Hepatocyte (in vitro differentiated cells): ENCODE measurements at regions not wholly inside any gene's neighbourhood (a gene's known extent, or its start where the extent isn't known, plus 50 kb on each side); places are given as distances from the start of the nearest gene placed in this dataset.

Experiments
- DNase-seq: peaks from one replicate; pipeline ENCODE4 v3.0.0-alpha.2; 2016; ENCODE audit warnings: low spot score
- H2AFZ ChIP-seq: fragments of 200-600 bp; sonication (generic); 2 replicates; pipeline ENCODE4 v1.6.0; 2016; ENCODE audit warnings: antibody characterized with exemption, mild to moderate bottlenecking
- H3K27ac ChIP-seq: fragments of 200-600 bp; sonication (generic); 2 replicates; pipeline ENCODE4 v1.5.1; 2016; ENCODE audit warnings: mild to moderate bottlenecking
- H3K27me3 ChIP-seq: fragments of 200-600 bp; sonication (generic); 2 replicates; pipeline ENCODE4 v1.6.1; 2016
- H3K36me3 ChIP-seq: fragments of 200-600 bp; sonication (generic); replicated peaks from 2 replicates; pipeline ENCODE4 v1.5.1; 2016; ENCODE audit warnings: low read depth; ENCODE audit not compliant: insufficient read depth
- H3K4me1 ChIP-seq: fragments of 200-600 bp; sonication (generic); 2 replicates; pipeline ENCODE4 v1.5.1; 2016; ENCODE audit warnings: mild to moderate bottlenecking, moderate library complexity; ENCODE audit not compliant: insufficient read depth
- H3K4me2 ChIP-seq: fragments of 200-600 bp; sonication (generic); 2 replicates; pipeline ENCODE4 v1.6.0; 2016
- H3K4me3 ChIP-seq: fragments of 200-600 bp; sonication (generic); 2 replicates; pipeline ENCODE4 v1.5.1; 2016; ENCODE audit warnings: mild to moderate bottlenecking
- H3K79me2 ChIP-seq: fragments of 200-600 bp; sonication (generic); 2 replicates; pipeline ENCODE4 v1.6.0; 2017; ENCODE audit warnings: mild to moderate bottlenecking
- H3K9me2 ChIP-seq: fragments of 200-600 bp; sonication (generic); replicated peaks from 2 replicates; pipeline ENCODE4 v1.6.0; 2017; ENCODE audit warnings: mild to moderate bottlenecking; ENCODE audit not compliant: insufficient read depth
- H3K9me3 ChIP-seq: fragments of 200-600 bp; sonication (generic); 2 replicates; pipeline ENCODE4 v1.5.1; 2016; ENCODE audit warnings: low read depth, mild to moderate bottlenecking
- H4K20me1 ChIP-seq: fragments of 200-600 bp; sonication (generic); 2 replicates; pipeline ENCODE4 v1.6.0; 2016; ENCODE audit warnings: mild to moderate bottlenecking; ENCODE audit not compliant: insufficient read depth, poor library complexity, severe bottlenecking
- EZH2 ChIP-seq: fragments of 200-600 bp; sonication (generic); IDR thresholded peaks from 2 replicates; pipeline ENCODE4 v1.6.1; 2016; ENCODE audit warnings: antibody characterized with exemption, mild to moderate bottlenecking, borderline replicate concordance
- EZH2phosphoT487 ChIP-seq: fragments of 200-600 bp; sonication (generic); IDR thresholded peaks from one replicate; pipeline ENCODE4 v1.6.1; 2018; ENCODE audit warnings: antibody characterized with exemption, mild to moderate bottlenecking, low read depth, moderate library complexity; ENCODE audit not compliant: unreplicated experiment, severe bottlenecking
- WGBS: methylation state at CpG from one replicate; pipeline ENCODE4 v1.1.6; 2016; ENCODE audit warnings: low lambda C conversion rate; ENCODE audit errors: missing lambda C conversion rate; 5-methylcytosine and 5-hydroxymethylcytosine counted together
- TF ChIP-seq, protein P1 (sequence below): fragments of 200-600 bp; sonication (generic); IDR thresholded peaks from 2 replicates; pipeline ENCODE4 v1.5.1; 2016; ENCODE audit warnings: antibody characterized with exemption, mild to moderate bottlenecking; ENCODE audit not compliant: poor library complexity

DNA sequence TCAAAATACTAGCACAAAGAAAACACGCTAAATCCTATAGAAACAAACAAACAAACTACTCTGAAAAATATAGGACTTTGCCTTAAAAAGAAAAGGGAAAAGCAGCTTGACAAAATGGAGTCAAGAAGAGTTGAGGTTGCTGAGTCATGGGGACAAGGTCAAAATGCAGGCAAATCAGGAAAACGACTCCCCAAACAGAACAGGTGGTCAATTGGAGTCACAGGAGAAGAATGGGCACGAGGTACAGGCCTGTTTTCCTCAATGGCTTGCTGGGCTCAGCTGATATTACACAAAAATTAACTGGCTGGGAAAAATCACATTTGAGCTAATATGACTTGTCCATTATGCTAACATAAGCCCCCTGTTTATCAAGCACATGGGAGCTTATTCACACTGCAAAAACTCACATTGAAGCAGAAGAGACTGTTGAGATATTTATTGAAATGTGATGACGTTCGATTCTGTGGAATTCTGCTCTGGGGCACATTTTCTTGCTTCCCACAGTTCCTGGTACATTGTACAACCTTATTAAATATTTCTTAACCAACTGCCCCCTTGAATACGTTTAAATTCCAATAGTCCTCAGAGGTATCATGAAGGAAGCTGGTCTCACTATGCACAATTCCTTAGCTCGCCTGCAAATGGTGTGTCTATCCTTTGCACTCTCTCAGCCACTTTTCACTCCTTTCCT, 1622.1 kb downstream of the STIM2 start:
- Histone ChIP-seq H3K4me2 (no peak overlapping the region), H3K79me2 (no peaks in the 10 kb centered on the region), H3K4me3 (no peak overlapping the region), H3K4me1 (no peaks in the 10 kb centered on the region), H3K36me3 (no peaks in the 10 kb centered on the region), H2AFZ (no peak overlapping the region), H3K9me2 (no peaks in the 10 kb centered on the region), H4K20me1 (no peaks in the 10 kb centered on the region), H3K27me3 (no peaks in the 10 kb centered on the region), H3K9me3 (no peaks in the 10 kb centered on the region), H3K27ac (no peak overlapping the region)
- TF ChIP-seq EZH2phosphoT487 (no peak), EZH2 (no peak)
- TF ChIP-seq, protein P1, sequence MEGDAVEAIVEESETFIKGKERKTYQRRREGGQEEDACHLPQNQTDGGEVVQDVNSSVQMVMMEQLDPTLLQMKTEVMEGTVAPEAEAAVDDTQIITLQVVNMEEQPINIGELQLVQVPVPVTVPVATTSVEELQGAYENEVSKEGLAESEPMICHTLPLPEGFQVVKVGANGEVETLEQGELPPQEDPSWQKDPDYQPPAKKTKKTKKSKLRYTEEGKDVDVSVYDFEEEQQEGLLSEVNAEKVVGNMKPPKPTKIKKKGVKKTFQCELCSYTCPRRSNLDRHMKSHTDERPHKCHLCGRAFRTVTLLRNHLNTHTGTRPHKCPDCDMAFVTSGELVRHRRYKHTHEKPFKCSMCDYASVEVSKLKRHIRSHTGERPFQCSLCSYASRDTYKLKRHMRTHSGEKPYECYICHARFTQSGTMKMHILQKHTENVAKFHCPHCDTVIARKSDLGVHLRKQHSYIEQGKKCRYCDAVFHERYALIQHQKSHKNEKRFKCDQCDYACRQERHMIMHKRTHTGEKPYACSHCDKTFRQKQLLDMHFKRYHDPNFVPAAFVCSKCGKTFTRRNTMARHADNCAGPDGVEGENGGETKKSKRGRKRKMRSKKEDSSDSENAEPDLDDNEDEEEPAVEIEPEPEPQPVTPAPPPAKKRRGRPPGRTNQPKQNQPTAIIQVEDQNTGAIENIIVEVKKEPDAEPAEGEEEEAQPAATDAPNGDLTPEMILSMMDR: no peak
- 83% methylated on average over 7 of the region's 7 CpGs for WGBS
- no peak for DNase-seq

DNA sequence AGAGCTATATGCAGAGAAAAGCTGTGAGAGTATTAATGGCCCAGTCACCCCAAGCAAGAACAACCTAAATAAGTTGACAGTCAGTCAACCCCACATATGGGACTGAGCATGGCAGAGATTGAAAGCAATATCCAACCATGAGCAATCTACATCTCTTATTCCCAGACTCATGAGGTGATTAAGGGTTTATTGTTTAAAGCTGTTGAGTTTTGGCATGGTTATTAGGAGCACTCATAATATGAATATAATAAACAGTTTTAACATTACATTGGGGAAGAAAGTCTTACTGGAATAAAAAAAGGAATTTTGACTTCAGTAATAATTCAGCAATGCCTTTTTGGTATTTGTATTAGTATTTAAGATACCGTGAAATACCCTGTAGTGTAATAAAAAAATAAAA, 1627.4 kb downstream of the STIM2 start:
- no peak overlapping the region for H3K4me3 ChIP-seq
- H3K9me3 ChIP-seq: no peaks in the 10 kb centered on the region
- no peak overlapping the region for H3K27ac ChIP-seq
- no peaks in the 10 kb centered on the region for H4K20me1 ChIP-seq
- no peak overlapping the region for H2AFZ ChIP-seq
- TF ChIP-seq EZH2: no peak
- TF ChIP-seq, protein P1: no peak
- TF ChIP-seq EZH2phosphoT487: no peak
- no peaks in the 10 kb centered on the region for H3K79me2 ChIP-seq
- H3K36me3 ChIP-seq: no peaks in the 10 kb centered on the region
- H3K27me3 ChIP-seq: no peaks in the 10 kb centered on the region
- H3K9me2 ChIP-seq: no peaks in the 10 kb centered on the region
- no peaks in the 10 kb centered on the region for H3K4me1 ChIP-seq
- DNase-seq: no peak
- WGBS: 100% methylated on average over 1 of the region's 1 CpG
- H3K4me2 ChIP-seq: no peak overlapping the region

DNA sequence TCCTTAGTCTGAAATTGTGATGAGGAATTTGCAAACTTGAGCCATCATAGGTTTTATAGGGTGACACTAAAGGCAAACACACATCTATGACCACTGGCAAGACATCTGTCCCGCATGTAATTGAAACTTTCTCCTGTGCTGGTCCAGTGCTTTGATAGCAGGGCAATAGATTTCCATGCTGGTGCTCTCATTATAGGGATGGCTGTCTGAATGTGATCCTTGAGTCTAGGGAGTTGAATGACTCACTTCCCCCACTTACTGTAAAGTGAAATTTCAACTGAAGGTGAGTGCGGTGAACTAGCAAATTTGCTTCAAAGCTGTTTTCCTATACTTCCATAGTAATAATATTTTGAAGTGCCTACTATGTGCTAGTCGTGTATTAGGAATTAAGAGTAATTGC, 1630.0 kb downstream of the STIM2 start:
- TF ChIP-seq EZH2 (no peak), EZH2phosphoT487 (no peak)
- TF ChIP-seq, protein P1: no peak
- Histone ChIP-seq H2AFZ (no peak overlapping the region), H3K79me2 (no peaks in the 10 kb centered on the region), H3K27ac (no peak overlapping the region), H3K9me3 (no peaks in the 10 kb centered on the region), H3K4me3 (no peak overlapping the region), H3K27me3 (no peaks in the 10 kb centered on the region), H4K20me1 (no peaks in the 10 kb centered on the region), H3K4me2 (no peak overlapping the region), H3K36me3 (no peaks in the 10 kb centered on the region), H3K9me2 (no peaks in the 10 kb centered on the region), H3K4me1 (no peaks in the 10 kb centered on the region)
- WGBS: 82% methylated on average over 3 of the region's 3 CpGs
- no peak for DNase-seq

DNA sequence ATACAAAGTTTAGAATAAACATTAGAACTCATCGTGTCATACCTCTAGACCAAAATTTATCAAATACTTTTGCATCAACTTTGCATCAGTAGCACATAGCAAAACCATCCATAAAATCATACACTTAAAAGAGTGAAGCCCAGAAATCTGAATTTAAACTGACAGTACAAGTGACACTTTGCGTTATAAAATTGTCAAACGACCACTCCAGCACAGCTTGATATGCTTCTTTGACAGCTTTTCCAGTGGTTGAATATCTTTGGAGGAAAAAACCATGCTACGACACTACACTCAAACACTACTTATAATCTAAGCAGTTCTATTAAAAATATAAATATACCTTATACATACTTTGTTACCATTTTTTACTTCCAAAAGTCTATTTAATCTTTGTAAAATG, 1644.4 kb downstream of the STIM2 start:
- Histone ChIP-seq H3K27ac (no peak overlapping the region), H3K27me3 (no peaks in the 10 kb centered on the region), H3K4me3 (no peak overlapping the region), H3K9me2 (no peaks in the 10 kb centered on the region), H3K4me2 (no peak overlapping the region), H2AFZ (no peak overlapping the region), H3K36me3 (no peaks in the 10 kb centered on the region), H3K9me3 (no peaks in the 10 kb centered on the region), H4K20me1 (no peaks in the 10 kb centered on the region), H3K4me1 (no peaks in the 10 kb centered on the region), H3K79me2 (no peaks in the 10 kb centered on the region)
- TF ChIP-seq, protein P1: no peak
- TF ChIP-seq EZH2: no peak
- no peak for TF ChIP-seq EZH2phosphoT487
- no peak for DNase-seq
- 89% methylated on average over 4 of the region's 4 CpGs for WGBS
